NB4 (cell line): ENCODE measurements at regions not wholly inside any gene's neighbourhood (a gene's known extent, or its start where the extent isn't known, plus 50 kb on each side); places are given as distances from the start of the nearest gene placed in this dataset.

Experiments used
- CTCF ChIP-seq: IDR thresholded peaks from one replicate; pipeline ENCODE4 v1.5.1; 2012; ENCODE audit warnings: low read depth, low read length
- MAX ChIP-seq: IDR thresholded peaks from 2 replicates; pipeline ENCODE4 v1.6.1; 2011; ENCODE audit warnings: low read depth, low read length
- MYC ChIP-seq: IDR thresholded peaks from 2 replicates; pipeline ENCODE4 v1.6.1; 2011; ENCODE audit warnings: low read depth, low read length
- POLR2A ChIP-seq: IDR thresholded peaks from 2 replicates; pipeline ENCODE4 v1.6.1; 2011; ENCODE audit warnings: mild to moderate bottlenecking; ENCODE audit not compliant: insufficient read length; ENCODE audit errors: extremely low read depth

- TF ChIP-seq CTCF, result no peak
- TF ChIP-seq POLR2A, result no peak
- TF ChIP-seq MAX, result no peak
- no peak for TF ChIP-seq MYC
Observed at GRCh38 chr1:116311193-116311592, 61.9 kb upstream of the ATP1A1 start.
